Activated naive CD8-positive, alpha-beta T cell (primary cell): ENCODE measurements at regions not wholly inside any gene's neighbourhood (a gene's known extent, or its start where the extent isn't known, plus 50 kb on each side); places are given as distances from the start of the nearest gene placed in this dataset.

Experiments used
- H3K27ac Mint-ChIP-seq: one replicate; pipeline ENCODE4 v1.8.0; 2021; ENCODE audit warnings: mixed read lengths
- H3K27me3 Mint-ChIP-seq: one replicate; pipeline ENCODE4 v1.8.0; 2021; ENCODE audit warnings: mixed read lengths
- H3K36me3 Mint-ChIP-seq: one replicate; pipeline ENCODE4 v1.8.0; 2021; ENCODE audit warnings: mixed read lengths
- H3K4me1 Mint-ChIP-seq: one replicate; pipeline ENCODE4 v1.8.0; 2021; ENCODE audit warnings: low read depth, mixed read lengths
- H3K4me3 Mint-ChIP-seq: one replicate; pipeline ENCODE4 v1.8.0; 2021; ENCODE audit warnings: mild to moderate bottlenecking, mixed read lengths
- H3K9me3 Mint-ChIP-seq: one replicate; pipeline ENCODE4 v1.8.0; 2021; ENCODE audit warnings: low read depth, mixed read lengths

GRCh38 chr13:48156466-48156865 is 61.6 kb upstream of the MED4 start:
- H3K4me1 Mint-ChIP-seq, result peaks cover 94% of the 10 kb centered on the region
- H3K9me3 Mint-ChIP-seq, result no peaks in the 10 kb centered on the region
- H3K4me3 Mint-ChIP-seq, result peak overlapping the region; percentile 87
- no peaks in the 10 kb centered on the region for H3K36me3 Mint-ChIP-seq
- no peaks in the 10 kb centered on the region for H3K27me3 Mint-ChIP-seq
- H3K27ac Mint-ChIP-seq, result peak overlapping the region; percentile 88

- Mint-ChIP-seq H3K4me1 (peaks cover 93% of the 10 kb centered on the region), H3K27me3 (no peaks in the 10 kb centered on the region), H3K4me3 (peak overlapping the region; percentile 87), H3K36me3 (no peaks in the 10 kb centered on the region), H3K9me3 (no peaks in the 10 kb centered on the region), H3K27ac (peak overlapping the region; percentile 88)
These were observed 60.9 kb upstream of the MED4 start for GRCh38 chr13:48155848-48156247.

- Mint-ChIP-seq H3K27ac (peak overlapping the region; percentile 88), H3K27me3 (no peaks in the 10 kb centered on the region), H3K4me3 (peak overlapping the region; percentile 44), H3K4me1 (peaks cover 88% of the 10 kb centered on the region), H3K9me3 (no peaks in the 10 kb centered on the region), H3K36me3 (no peaks in the 10 kb centered on the region)
These were observed 59.8 kb upstream of the MED4 start for GRCh38 chr13:48154671-48155070.

GRCh38 chr13:48153186-48153585 is 58.3 kb upstream of the MED4 start:
- Mint-ChIP-seq H3K27ac (peak overlapping the region; percentile 93), H3K27me3 (no peaks in the 10 kb centered on the region), H3K36me3 (no peaks in the 10 kb centered on the region), H3K4me3 (no peak overlapping the region), H3K4me1 (peaks cover 83% of the 10 kb centered on the region), H3K9me3 (no peaks in the 10 kb centered on the region)

- Mint-ChIP-seq H3K27ac (peak overlapping the region; percentile 93), H3K9me3 (no peaks in the 10 kb centered on the region), H3K4me1 (peaks cover 76% of the 10 kb centered on the region), H3K36me3 (no peaks in the 10 kb centered on the region), H3K4me3 (peak overlapping the region; percentile 54), H3K27me3 (no peaks in the 10 kb centered on the region)
These were observed 56.7 kb upstream of the MED4 start for GRCh38 chr13:48151363-48152161.

GRCh38 chr13:48148454-48148853 is 53.5 kb upstream of the MED4 start:
- Mint-ChIP-seq H3K4me1 (peaks cover 66% of the 10 kb centered on the region), H3K27ac (peak overlapping the region; percentile 86), H3K4me3 (no peak overlapping the region), H3K36me3 (no peaks in the 10 kb centered on the region), H3K9me3 (no peaks in the 10 kb centered on the region), H3K27me3 (no peaks in the 10 kb centered on the region)

GRCh38 chr13:48146636-48147035 is 51.7 kb upstream of the MED4 start:
- no peaks in the 10 kb centered on the region for H3K27me3 Mint-ChIP-seq
- no peak overlapping the region for H3K27ac Mint-ChIP-seq
- peaks cover 53% of the 10 kb centered on the region for H3K4me1 Mint-ChIP-seq
- no peak overlapping the region for H3K4me3 Mint-ChIP-seq
- H3K36me3 Mint-ChIP-seq, result no peaks in the 10 kb centered on the region
- no peaks in the 10 kb centered on the region for H3K9me3 Mint-ChIP-seq

- H3K4me3 Mint-ChIP-seq, result no peak overlapping the region
- H3K9me3 Mint-ChIP-seq, result no peaks in the 10 kb centered on the region
- H3K27ac Mint-ChIP-seq, result peak overlapping the region; percentile 73
- no peaks in the 10 kb centered on the region for H3K36me3 Mint-ChIP-seq
- H3K27me3 Mint-ChIP-seq, result no peaks in the 10 kb centered on the region
- H3K4me1 Mint-ChIP-seq, result peaks cover 47% of the 10 kb centered on the region
These were observed 51.2 kb upstream of the MED4 start for GRCh38 chr13:48146122-48146521.
